ENCODE measurements at regions not wholly inside any gene's neighbourhood (a gene's known extent, or its start where the extent isn't known, plus 50 kb on each side); places are given as distances from the start of the nearest gene placed in this dataset.

- TF ChIP-seq, protein P1, sequence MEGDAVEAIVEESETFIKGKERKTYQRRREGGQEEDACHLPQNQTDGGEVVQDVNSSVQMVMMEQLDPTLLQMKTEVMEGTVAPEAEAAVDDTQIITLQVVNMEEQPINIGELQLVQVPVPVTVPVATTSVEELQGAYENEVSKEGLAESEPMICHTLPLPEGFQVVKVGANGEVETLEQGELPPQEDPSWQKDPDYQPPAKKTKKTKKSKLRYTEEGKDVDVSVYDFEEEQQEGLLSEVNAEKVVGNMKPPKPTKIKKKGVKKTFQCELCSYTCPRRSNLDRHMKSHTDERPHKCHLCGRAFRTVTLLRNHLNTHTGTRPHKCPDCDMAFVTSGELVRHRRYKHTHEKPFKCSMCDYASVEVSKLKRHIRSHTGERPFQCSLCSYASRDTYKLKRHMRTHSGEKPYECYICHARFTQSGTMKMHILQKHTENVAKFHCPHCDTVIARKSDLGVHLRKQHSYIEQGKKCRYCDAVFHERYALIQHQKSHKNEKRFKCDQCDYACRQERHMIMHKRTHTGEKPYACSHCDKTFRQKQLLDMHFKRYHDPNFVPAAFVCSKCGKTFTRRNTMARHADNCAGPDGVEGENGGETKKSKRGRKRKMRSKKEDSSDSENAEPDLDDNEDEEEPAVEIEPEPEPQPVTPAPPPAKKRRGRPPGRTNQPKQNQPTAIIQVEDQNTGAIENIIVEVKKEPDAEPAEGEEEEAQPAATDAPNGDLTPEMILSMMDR (IDR thresholded peaks at IDR 0.05; ENCODE audit: control insufficient read depth, extremely low read depth, insufficient read depth) = no peak
- DNase-seq (ENCODE audit: low read depth) = no peak
- no peak overlapping the region for H3K4me3 ChIP-seq (ENCODE audit: low read depth, low read length)
These were observed 80.1 kb upstream of the TLR4 start for GRCh38 chr9:117624106-117624505.

DNA sequence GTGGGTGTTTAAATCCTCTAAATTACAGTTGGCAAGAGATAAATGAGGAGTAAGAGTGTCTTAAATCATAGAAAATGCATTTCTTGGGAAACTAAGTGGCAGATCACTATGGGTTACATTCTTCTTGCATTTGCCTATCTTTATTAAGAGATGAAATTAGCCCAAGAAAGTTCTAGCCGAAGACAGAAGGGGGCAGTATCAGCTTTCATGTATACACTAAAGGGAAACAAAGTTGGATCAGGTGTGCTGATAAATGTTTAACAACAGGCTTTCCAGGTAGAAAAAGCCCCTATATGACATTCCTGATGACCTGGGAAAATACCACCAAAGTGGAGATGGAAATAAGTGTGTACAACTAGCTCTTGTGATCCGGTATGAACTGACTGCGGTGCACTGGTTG lies 81.9 kb upstream of the TLR4 start:
- no peak overlapping the region for H3K4me3 ChIP-seq (ENCODE audit: low read depth, low read length)
- DNase-seq (ENCODE audit: low read depth) = no peak
- TF ChIP-seq, protein P1 (IDR thresholded peaks at IDR 0.05; ENCODE audit: control insufficient read depth, extremely low read depth, insufficient read depth) = no peak

DNA sequence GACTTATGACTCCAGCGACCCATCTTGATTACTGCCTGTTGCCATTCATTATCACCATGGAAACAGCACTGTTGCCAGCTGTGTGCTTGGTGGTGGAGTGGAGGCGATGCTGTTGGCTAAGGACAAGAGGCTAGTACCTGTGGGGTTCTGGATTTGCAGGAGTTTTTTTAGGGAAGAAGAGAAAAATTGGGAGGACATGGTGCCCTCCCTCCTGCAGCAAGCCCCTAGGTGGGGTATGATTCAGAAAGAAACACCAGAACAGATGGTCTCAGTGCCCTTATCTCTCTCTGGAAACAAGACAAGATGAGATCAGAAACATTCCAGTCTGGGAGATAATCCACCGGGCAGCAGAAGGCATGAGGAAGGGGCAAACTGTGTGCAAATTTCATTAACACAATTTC lies 87.8 kb upstream of the TLR4 start:
- TF ChIP-seq, protein P1 (IDR thresholded peaks at IDR 0.05; ENCODE audit: control insufficient read depth, extremely low read depth, insufficient read depth) = no peak
- H3K4me3 ChIP-seq (ENCODE audit: low read depth, low read length) = no peak overlapping the region
- DNase-seq (ENCODE audit: low read depth) = no peak

GRCh38 chr9:117612317-117612716 lies 91.9 kb upstream of the TLR4 start:
- H3K4me3 ChIP-seq (ENCODE audit: low read depth, low read length) = no peak overlapping the region
- TF ChIP-seq, protein P1 (IDR thresholded peaks at IDR 0.05; ENCODE audit: control insufficient read depth, extremely low read depth, insufficient read depth) = no peak
- no peak for DNase-seq (ENCODE audit: low read depth)

DNA sequence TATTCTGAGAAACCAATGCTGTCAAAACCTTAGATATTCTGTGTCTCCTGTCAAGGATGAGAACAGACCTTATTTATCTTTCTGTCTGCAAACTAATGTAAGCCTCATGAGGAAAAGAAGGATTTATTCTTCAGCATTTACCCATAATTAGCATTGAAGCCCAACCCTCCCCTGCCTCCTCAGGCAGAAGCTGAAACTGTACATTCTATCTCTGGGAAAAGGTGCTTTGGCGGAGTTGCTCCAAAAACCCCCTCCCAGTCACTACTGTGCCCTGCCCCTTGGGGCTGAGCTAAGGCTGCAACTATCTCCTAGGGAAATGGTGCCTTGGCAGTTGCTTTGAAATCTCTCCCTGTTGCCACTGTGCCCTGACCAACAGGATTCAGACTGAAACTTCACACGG lies 106.2 kb upstream of the TLR4 start:
- TF ChIP-seq, protein P1 (IDR thresholded peaks at IDR 0.05; ENCODE audit: control insufficient read depth, extremely low read depth, insufficient read depth) = no peak
- no peak overlapping the region for H3K4me3 ChIP-seq (ENCODE audit: low read depth, low read length)
- DNase-seq (ENCODE audit: low read depth) = no peak

GRCh38 chr9:117596678-117597077 lies 107.5 kb upstream of the TLR4 start:
- no peak overlapping the region for H3K4me3 ChIP-seq (ENCODE audit: low read depth, low read length)
- DNase-seq (ENCODE audit: low read depth) = no peak
- TF ChIP-seq, protein P1 (IDR thresholded peaks at IDR 0.05; ENCODE audit: control insufficient read depth, extremely low read depth, insufficient read depth) = no peak

DNA sequence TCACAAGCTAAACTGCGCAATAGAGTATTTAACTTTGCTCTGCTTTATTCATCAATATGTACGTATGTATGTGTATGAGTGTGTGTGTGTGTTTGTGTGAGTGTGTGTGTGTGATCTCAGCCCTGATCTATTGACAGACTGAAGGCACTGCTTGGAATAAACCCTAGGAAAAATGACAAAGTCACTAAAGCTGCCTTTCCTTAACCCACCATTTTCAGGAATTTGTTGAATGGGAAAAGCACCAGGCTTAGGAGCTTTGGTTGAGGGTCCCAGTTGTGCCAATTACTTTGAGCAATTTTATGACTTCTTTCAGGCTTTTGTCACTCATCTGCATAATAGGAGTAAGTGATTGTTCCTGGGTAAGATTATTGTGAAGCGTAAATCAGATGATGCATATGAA lies 108.6 kb upstream of the TLR4 start:
- TF ChIP-seq, protein P1 (IDR thresholded peaks at IDR 0.05; ENCODE audit: control insufficient read depth, extremely low read depth, insufficient read depth) = no peak
- no peak overlapping the region for H3K4me3 ChIP-seq (ENCODE audit: low read depth, low read length)
- no peak for DNase-seq (ENCODE audit: low read depth)

Measured in LNCaP clone FGC (cell line).